Stomach (tissue), 4 donors: ENCODE measurements at regions not wholly inside any gene's neighbourhood (a gene's known extent, or its start where the extent isn't known, plus 50 kb on each side); places are given as distances from the start of the nearest gene placed in this dataset.

Source experiments
- POLR2A ChIP-seq, 4 donors: fragments of 450-650 bp; IDR thresholded peaks; one replicate each; pipeline ENCODE4 v1.6.1; 2016; ENCODE audit warnings: antibody characterized with exemption in 4 of 4, control low read depth in 2 of 4, mild to moderate bottlenecking in 1 of 4, moderate library complexity in 1 of 4
- TF ChIP-seq, protein P1 (sequence below), 7 experiments: fragments of 450-650 bp in 4 of 7; fragments of 200-600 bp in 3 of 7; sonication (generic) in 3 of 7; IDR thresholded peaks; one replicate each; pipeline ENCODE4 v1.5.1; 2016 to 2019; ENCODE audit warnings: antibody characterized with exemption in 7 of 7, control low read depth in 2 of 7, mild to moderate bottlenecking in 1 of 7

DNA sequence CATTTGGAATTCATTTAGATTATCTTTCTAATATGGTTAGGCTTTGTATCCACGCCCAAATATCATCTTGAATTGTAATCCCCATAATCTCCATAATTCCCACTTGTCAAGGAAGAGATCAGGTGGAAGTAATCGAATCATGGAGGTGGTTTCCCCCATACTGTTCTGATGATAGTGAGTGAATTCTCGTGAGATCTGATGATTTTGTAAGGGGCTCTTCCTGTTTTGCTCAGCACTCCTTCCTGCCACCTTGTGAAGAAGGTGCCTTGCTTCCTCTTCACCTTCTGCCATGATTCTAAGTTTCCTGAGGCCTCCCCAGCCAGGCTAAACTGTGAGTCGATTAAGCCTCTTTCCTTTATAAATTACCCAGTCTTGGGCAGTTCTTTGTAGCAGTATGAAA, 527.5 kb upstream of the ARRDC3 start:
- TF ChIP-seq, protein P1, sequence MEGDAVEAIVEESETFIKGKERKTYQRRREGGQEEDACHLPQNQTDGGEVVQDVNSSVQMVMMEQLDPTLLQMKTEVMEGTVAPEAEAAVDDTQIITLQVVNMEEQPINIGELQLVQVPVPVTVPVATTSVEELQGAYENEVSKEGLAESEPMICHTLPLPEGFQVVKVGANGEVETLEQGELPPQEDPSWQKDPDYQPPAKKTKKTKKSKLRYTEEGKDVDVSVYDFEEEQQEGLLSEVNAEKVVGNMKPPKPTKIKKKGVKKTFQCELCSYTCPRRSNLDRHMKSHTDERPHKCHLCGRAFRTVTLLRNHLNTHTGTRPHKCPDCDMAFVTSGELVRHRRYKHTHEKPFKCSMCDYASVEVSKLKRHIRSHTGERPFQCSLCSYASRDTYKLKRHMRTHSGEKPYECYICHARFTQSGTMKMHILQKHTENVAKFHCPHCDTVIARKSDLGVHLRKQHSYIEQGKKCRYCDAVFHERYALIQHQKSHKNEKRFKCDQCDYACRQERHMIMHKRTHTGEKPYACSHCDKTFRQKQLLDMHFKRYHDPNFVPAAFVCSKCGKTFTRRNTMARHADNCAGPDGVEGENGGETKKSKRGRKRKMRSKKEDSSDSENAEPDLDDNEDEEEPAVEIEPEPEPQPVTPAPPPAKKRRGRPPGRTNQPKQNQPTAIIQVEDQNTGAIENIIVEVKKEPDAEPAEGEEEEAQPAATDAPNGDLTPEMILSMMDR (IDR thresholded peaks at IDR 0.05), result no peak
- TF ChIP-seq POLR2A (IDR thresholded peaks at IDR 0.05), result no peak
